Medulla oblongata (tissue), 1 donor: ENCODE measurements at regions not wholly inside any gene's neighbourhood (a gene's known extent, or its start where the extent isn't known, plus 50 kb on each side); places are given as distances from the start of the nearest gene placed in this dataset.
"Not testable (repeated sequence)": the region's sequence is repeated elsewhere in the genome, so short reads cannot be mapped to it uniquely, and the experiment has no call there.

ENCODE experiments used
- DNase-seq: peaks from one replicate; pipeline ENCODE4 v3.0.0-alpha.2; 2015; ENCODE audit errors: extremely low spot score

DNA sequence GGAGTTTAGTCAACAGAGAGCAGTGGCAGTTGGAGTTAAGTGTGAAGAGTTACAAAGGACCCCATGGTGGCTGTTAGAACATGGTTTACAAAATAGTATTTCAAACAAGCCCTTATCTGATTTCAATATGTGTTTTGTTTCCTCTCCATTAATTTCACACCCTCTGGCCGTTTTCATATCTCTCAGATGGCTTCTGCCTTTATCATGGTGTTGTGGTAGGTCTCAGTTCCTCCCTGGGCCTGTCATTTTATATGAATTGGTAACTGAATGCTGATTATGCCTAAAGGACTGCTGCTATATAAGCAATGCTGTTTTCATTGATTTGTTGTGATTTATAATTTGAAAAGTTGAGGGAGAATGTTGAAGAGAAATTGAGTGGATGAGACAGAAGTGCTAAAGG is 686.7 kb downstream of the NYAP2 start:
- no peak for DNase-seq

GRCh38 chr2:226085425-226085824 is 685.9 kb downstream of the NYAP2 start:
- DNase-seq, result not testable (repeated sequence)

GRCh38 chr2:226080334-226080733 is 680.8 kb downstream of the NYAP2 start:
- DNase-seq, result no peak

DNA sequence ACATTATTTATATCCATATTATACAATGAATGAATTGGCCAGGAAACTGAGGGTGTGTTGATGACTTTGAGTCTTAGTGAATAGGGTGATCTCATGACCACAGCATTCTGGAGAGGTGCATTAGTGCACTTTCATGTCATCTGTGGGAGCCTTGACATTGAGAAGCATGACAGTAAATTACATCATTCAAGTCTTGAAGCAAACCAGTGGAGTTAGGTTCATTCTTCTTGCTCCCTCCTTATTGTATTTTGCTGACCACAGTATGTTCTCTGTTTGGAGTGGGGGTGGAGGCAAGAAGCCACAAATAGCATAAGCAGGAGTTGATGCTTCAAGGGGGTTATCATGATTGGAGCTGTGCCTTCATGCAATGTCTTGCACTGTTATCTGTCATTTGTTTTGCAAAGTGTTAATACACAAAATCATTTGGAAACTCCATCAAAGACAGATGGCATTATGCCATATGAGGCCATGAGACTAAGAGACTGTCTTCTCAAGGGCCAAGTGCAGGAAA is 680.2 kb downstream of the NYAP2 start:
- DNase-seq, result no peak

DNA sequence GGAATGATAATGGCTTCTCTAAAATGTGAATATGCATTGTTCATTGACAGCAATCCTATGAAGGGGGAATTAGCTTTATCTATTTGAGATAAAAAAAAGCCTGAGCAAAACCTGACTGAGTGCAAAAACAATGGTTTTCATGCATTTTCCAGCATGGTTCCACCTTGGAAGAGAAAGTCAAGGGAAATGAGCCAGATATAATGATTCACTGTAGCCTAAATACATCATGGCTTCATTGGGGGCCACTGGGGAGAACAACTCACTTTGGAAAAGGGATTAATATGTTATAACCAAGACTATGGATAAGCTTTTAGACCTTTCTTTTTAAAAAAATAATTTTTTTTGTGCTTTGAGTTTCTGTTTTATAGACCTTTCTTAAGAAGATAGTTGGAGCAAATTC is 679.7 kb downstream of the NYAP2 start:
- no peak for DNase-seq

DNA sequence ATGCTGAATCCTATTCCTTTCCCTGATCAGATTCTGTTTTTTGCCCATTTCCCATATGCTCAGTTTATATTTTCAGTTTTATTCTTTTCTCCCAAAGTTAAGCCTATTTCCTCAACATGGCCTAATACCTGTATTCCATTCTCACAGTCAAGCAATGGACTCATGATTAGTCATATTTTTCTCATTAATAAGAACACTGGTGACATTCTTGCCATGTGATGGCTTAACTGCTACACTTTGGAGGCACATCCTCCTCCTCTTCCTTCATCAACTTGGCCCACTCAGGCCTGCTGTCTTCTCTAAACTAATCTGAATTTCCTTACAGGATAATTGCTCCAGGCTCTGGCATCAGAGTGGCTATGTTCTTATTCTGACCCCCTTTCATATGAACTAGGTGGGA is 679.2 kb downstream of the NYAP2 start:
- DNase-seq, result no peak

DNA sequence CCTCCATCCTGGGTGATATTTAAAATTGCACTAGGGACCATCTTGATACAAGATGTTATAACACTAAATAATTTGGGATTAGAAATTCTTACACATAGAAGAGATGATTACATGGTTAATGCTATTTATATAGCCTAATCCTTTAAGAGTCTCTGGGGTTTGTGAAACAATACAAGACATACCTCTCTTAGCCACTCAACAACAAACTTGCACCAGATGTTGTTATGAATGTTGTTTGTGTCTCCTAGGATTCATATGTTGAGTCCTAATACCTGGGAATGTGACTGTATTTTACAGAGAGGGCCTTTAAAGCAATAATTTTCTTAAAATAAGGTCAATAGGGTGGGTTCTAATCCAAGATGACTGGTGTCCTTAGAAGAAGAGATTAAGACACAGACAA is 678.3 kb downstream of the NYAP2 start:
- DNase-seq, result no peak

- no peak for DNase-seq
Measured at GRCh38 chr2:226077031-226077430, 677.5 kb downstream of the NYAP2 start.

DNA sequence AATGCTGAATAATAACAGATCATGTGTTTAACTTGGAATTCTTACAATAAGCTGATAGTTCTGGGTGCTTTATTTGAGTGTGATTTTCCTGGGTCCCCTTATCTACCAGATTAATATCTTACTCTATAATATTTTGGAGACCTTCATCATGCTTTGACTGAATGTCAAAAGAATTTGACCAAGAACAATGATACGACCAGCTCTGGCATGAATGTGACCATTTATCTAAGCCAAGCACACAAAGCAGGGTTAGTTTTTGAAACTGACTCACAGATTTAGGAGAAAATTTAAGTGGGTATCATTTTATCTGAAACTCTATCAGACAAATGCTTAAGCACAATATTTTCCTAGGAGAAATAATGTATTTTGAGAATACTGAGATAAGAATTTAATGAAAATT is 677.0 kb downstream of the NYAP2 start:
- no peak for DNase-seq

GRCh38 chr2:226074391-226074790 is 674.9 kb downstream of the NYAP2 start:
- no peak for DNase-seq

GRCh38 chr2:226073496-226074160 is 674.1 kb downstream of the NYAP2 start:
- DNase-seq, result no peak

GRCh38 chr2:226066873-226067272 is 667.4 kb downstream of the NYAP2 start:
- no peak for DNase-seq

- no peak for DNase-seq
Measured at GRCh38 chr2:226066391-226066790, 666.9 kb downstream of the NYAP2 start.

- DNase-seq, result no peak
Measured at GRCh38 chr2:226064932-226065570, 665.5 kb downstream of the NYAP2 start.

GRCh38 chr2:226063704-226064440 is 664.4 kb downstream of the NYAP2 start:
- no peak for DNase-seq

GRCh38 chr2:226059961-226060627 is 660.6 kb downstream of the NYAP2 start:
- no peak for DNase-seq

GRCh38 chr2:226057914-226058313 is 658.4 kb downstream of the NYAP2 start:
- peak; percentile 10 for DNase-seq

GRCh38 chr2:226057365-226057764 is 657.9 kb downstream of the NYAP2 start:
- no peak for DNase-seq

DNA sequence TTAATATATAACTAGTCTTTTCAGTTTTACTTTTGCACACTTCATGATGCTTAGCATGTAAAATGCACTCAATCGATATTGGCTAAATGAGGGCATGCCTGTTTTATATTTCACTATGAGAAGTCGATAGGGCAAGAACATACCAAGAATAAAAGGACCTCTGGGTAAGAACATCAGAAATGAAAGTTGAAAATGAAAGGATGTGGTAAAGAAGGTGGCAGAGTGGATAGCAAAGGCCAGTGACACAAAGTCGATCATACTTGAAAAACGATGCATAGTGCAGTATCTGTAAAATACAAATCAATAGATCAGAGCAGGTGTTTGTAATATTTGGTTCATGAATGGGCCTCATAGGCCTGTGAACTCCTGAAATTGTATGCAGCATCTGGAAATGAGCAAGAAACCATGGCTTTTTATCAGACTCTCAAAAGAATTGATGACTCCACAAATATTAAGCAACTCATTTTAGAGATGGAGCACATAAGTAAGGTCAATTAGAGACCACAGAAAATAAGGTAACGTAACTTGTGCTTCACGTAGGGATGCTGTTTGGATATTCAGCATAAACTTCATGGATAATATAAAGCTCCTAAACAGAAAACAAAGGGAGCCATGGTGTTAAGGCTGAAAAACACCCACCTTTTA is 653.4 kb downstream of the NYAP2 start:
- DNase-seq, result no peak

- no peak for DNase-seq
Measured at GRCh38 chr2:226050822-226051221, 651.3 kb downstream of the NYAP2 start.

- no peak for DNase-seq
Measured at GRCh38 chr2:226048611-226049010, 649.1 kb downstream of the NYAP2 start.

GRCh38 chr2:226045080-226045479 is 645.6 kb downstream of the NYAP2 start:
- no peak for DNase-seq
